AG09309 (cell line): ENCODE measurements at regions not wholly inside any gene's neighbourhood (a gene's known extent, or its start where the extent isn't known, plus 50 kb on each side); places are given as distances from the start of the nearest gene placed in this dataset.

Experiments
- DNase-seq: peaks from one replicate; pipeline ENCODE4 v3.0.0-alpha.2; 2010; ENCODE audit warnings: low read depth
- H3K4me3 ChIP-seq: 2 replicates; pipeline ENCODE4 v1.5.1; 2011; ENCODE audit warnings: mild to moderate bottlenecking, low read depth, low read length, moderate library complexity; ENCODE audit not compliant: control insufficient read depth
- TF ChIP-seq, protein P1 (sequence below): IDR thresholded peaks from 2 replicates; pipeline ENCODE4 v1.5.1; 2011; ENCODE audit warnings: mild to moderate bottlenecking, low read depth, low read length, inconsistent platforms; ENCODE audit not compliant: insufficient read depth, control insufficient read depth; ENCODE audit errors: missing control alignments

DNA sequence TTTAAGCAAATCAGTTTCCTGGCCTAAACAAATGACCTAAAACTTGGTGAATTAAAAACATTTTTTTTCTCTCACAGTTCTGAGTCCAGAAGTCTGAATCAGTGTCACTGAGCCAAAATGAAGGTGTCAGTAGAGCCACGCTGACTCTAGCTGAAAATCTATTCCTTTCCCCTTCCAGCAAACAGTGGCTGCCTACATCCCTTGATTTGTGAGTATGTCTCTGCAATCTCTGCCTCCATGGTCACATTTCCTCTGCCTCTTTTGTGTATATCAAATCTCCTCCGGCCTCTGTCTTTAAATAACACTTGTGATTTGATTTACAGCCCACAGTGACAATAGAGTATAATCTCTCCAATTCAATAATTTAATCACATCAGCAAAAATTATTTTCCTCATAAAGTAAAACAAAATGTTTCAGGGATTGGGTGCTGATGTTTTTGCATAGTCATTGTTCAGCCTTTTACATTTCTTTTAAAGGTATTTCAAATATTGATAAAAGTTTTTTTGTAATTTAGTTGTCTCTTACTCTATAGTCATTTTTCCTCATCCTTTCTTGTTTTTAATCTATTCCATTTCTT lies 1715.4 kb downstream of the BRINP3 start:
- DNase-seq, result no peak
- H3K4me3 ChIP-seq, result no peak overlapping the region
- TF ChIP-seq, protein P1, sequence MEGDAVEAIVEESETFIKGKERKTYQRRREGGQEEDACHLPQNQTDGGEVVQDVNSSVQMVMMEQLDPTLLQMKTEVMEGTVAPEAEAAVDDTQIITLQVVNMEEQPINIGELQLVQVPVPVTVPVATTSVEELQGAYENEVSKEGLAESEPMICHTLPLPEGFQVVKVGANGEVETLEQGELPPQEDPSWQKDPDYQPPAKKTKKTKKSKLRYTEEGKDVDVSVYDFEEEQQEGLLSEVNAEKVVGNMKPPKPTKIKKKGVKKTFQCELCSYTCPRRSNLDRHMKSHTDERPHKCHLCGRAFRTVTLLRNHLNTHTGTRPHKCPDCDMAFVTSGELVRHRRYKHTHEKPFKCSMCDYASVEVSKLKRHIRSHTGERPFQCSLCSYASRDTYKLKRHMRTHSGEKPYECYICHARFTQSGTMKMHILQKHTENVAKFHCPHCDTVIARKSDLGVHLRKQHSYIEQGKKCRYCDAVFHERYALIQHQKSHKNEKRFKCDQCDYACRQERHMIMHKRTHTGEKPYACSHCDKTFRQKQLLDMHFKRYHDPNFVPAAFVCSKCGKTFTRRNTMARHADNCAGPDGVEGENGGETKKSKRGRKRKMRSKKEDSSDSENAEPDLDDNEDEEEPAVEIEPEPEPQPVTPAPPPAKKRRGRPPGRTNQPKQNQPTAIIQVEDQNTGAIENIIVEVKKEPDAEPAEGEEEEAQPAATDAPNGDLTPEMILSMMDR, result no peak

DNA sequence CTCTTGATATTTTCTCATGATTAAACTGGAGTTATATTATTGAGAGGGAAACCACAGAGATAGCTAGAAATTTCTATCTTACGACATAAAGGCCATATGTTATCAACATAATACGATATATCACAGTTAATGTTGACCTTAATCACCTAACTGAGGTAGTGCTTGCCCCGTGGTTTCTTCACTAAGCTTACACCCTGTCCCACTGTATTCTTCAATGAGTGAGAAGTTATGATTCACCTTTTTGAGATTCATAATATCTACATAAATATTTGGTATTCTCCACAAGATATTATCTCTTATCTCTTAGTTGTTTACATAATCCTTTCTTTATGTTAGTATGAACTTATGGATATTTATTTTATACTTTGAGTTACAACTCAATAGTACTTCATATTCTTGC lies 1714.1 kb downstream of the BRINP3 start:
- no peak for DNase-seq
- TF ChIP-seq, protein P1, result no peak
- no peak overlapping the region for H3K4me3 ChIP-seq

DNA sequence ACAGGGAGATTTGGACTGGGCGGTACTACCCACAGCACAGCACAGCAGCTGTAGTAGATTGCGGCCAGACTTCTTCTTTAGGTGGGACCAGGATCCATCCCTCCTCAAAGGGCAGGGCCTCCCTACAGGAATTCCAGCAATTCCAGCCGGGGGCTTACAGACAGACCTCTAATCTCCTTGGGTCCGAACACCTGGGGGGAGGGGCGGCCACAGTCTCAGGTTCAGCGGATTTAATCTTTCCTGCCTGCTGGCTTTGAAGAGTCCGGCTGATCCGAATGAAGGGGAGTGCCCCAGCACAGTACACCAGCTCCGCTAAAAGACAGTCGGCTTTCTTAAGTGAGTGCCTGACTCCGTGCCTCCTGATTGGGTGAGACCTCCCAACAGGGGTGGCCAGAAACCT lies 1708.5 kb downstream of the BRINP3 start:
- no peak for DNase-seq
- TF ChIP-seq, protein P1, result no peak
- H3K4me3 ChIP-seq, result no peak overlapping the region

DNA sequence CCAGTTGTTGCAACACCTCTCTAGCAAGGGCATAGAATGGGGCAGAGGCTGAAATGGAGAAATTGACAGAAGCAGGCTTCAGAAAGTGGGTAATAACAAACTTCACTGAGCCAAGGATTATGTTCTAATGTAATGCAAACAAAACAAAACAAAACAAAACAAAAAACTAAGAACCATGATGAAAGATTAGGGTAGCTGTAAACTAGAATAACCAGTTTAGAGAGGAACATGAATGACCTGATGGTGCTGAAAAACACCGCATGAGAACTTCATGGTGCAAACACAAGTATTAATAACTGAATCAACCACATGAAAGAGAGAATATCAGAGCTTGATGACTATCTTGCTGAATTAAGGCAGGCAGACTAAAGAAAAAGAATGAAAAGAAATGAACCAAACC lies 1707.7 kb downstream of the BRINP3 start:
- H3K4me3 ChIP-seq, result no peak overlapping the region
- no peak for DNase-seq

DNA sequence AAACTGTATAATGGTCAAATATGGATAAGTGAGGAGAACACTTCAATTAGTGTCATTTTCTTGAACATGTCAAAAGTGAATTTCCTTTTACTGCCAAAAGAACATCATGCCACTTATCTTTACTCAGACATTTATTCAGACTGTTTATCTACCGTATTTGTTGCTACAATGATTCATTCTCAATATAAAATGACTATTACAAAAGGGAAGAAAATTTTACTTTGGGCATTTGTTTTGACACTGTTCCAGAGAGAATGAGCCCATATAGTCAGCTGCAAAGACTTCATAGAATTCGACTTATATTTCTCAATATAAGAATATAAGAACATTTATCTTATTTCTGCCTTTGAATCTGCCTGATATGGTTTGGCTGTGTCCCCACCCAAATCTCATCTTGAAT lies 1699.1 kb downstream of the BRINP3 start:
- no peak for DNase-seq
- H3K4me3 ChIP-seq, result no peak overlapping the region
- TF ChIP-seq, protein P1, result no peak

More for the DNA sequence above, 1707.7 kb downstream of the BRINP3 start:
- TF ChIP-seq, protein P1, result no peak

DNA sequence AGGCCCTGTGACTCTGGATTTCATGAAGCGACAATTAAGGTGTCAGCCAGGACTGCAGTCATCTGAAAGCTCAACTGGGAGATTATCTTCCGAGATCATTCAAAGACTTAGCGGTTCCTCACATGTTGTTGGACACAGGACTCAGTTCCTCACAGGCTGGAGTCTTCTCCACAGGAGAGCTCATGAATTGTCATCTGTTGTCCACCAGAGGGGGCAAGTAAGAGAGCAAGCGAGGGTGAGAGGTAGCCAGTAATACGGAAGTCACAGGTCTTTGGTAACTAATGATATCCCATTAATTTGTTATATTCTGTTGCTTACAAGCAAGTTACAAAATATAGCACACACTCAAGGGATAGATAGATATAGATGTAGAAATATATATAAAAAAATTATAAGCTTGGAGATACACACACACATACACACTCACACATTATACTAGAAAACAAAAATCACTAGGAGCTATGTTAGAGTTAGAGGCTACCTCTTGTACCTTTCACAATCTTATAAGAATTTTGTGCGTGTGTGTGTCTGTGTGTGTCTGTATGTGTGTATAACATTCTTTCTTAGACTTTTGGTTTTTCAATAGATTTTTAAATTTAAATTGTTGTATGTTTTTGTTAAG lies 1695.3 kb downstream of the BRINP3 start:
- TF ChIP-seq, protein P1, result no peak
- DNase-seq, result no peak
- H3K4me3 ChIP-seq, result no peak overlapping the region
